Gastrocnemius medialis (tissue), 4 donors: ENCODE measurements at regions not wholly inside any gene's neighbourhood (a gene's known extent, or its start where the extent isn't known, plus 50 kb on each side); places are given as distances from the start of the nearest gene placed in this dataset.

Experiments used
- ATAC-seq, 2 donors: fragments of 150-250 bp; one replicate each; pipeline ENCODE4 v1.9.1; 2016
- DNase-seq, 2 donors: peaks; one replicate each; pipeline ENCODE4 v3.0.0-alpha.2; 2019
- H3K27ac ChIP-seq, 4 donors: fragments of 200-600 bp; sonication (generic); 1 replicate in 1 of 4; 2 replicates in 3 of 4; pipeline ENCODE4 v1.5.1; 2016 to 2018; ENCODE audit warnings: mild to moderate bottlenecking in 2 of 4, moderate library complexity in 1 of 4
- H3K27me3 ChIP-seq, 3 donors: fragments of 200-600 bp; sonication (generic) in 2 of 3; 1 replicate in 1 of 3; 2 replicates in 2 of 3; pipeline versions ENCODE4 v1.5.1 to v1.6.0; 2016 to 2019; ENCODE audit warnings: mild to moderate bottlenecking in 1 of 3, moderate library complexity in 1 of 3
- H3K36me3 ChIP-seq, 2 donors: fragments of 200-600 bp; sonication (generic) in 1 of 2; one replicate each; pipeline ENCODE4 v1.5.1; 2017 to 2018
- H3K4me1 ChIP-seq, 2 donors: fragments of 200-600 bp; sonication (generic) in 1 of 2; one replicate each; pipeline ENCODE4 v1.5.1; 2016 to 2017; ENCODE audit warnings: mild to moderate bottlenecking in 2 of 2
- H3K4me3 ChIP-seq, 4 donors: fragments of 200-600 bp; sonication (generic) in 3 of 4; 1 replicate in 1 of 4; 2 replicates in 3 of 4; pipeline ENCODE4 v1.5.1; 2016 to 2019; ENCODE audit warnings: mild to moderate bottlenecking in 2 of 4
- H3K9me3 ChIP-seq, 3 donors: fragments of 200-600 bp; sonication (generic) in 2 of 3; 1 replicate in 1 of 3; 2 replicates in 2 of 3; pipeline ENCODE4 v1.5.1; 2016 to 2019
- POLR2A ChIP-seq, 2 donors: fragments of 450-650 bp; IDR thresholded peaks; one replicate each; pipeline ENCODE4 v1.6.1; 2017; ENCODE audit warnings: antibody characterized with exemption in 2 of 2, mild to moderate bottlenecking in 2 of 2, moderate library complexity in 2 of 2
- in situ Hi-C, 4 donors: fragments of 200-750 bp; cut with MboI; loops; one replicate each; pipeline versions ENCODE4 v1.15.0 to v1.8.0; 2017; ENCODE audit warnings: low sequenced_read_pairs in 4 of 4
- intact Hi-C: fragments of 100-400 bp; cut with DNase I; formaldehyde crosslinking; loops from one replicate; pipeline ENCODE4 v1.15.1; 2023; ENCODE audit warnings: low total_unique reads
- TF ChIP-seq, protein P1 (sequence below), 5 experiments: fragments of 450-650 bp in 3 of 5; fragments of 200-600 bp in 2 of 5; sonication (generic) in 2 of 5; IDR thresholded peaks in 4 of 5; conservative IDR thresholded peaks in 1 of 5; 1 replicate in 4 of 5; 2 replicates in 1 of 5; pipeline ENCODE4 v1.5.1; 2016 to 2019; ENCODE audit warnings: antibody characterized with exemption in 5 of 5, mild to moderate bottlenecking in 3 of 5, moderate library complexity in 3 of 5

DNA sequence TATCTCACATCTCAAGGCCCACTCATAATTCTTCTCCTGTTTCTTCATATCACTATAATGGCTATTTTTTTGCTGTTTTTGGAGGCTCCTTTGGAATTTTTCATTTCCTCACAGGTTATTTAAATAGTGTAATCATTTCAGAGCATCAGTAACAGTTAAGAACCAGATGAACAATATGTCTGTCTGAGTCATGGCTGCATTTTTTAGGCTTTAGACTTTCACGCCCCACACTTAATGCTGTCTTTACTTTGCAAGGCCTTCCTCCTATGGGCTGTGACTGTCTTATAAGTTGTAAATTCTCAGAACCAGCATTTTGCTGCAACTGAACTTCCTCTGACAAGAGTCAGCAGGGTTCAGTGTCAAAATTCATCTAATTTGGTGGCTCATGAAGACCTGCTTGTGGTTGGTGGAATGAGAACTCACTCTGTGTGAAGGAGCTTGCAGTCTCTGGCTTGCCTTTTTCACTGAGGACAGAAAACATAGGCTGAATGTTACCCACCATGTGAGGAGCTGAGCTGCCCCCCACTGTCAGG is 56.1 kb upstream of the NLGN4Y start:
- ATAC-seq (no peak), DNase-seq (no peak)
- in situ Hi-C loops (no loop called here), intact Hi-C loops (no loop called here)
- Histone ChIP-seq H3K4me3 (no peak overlapping the region), H3K4me1 (no peaks in the 10 kb centered on the region), H3K27ac (no peak overlapping the region), H3K27me3 (no peaks in the 10 kb centered on the region), H3K36me3 (no peaks in the 10 kb centered on the region), H3K9me3 (no peaks in the 10 kb centered on the region)
- TF ChIP-seq POLR2A (IDR thresholded peaks at IDR 0.05), result no peak
- TF ChIP-seq, protein P1, sequence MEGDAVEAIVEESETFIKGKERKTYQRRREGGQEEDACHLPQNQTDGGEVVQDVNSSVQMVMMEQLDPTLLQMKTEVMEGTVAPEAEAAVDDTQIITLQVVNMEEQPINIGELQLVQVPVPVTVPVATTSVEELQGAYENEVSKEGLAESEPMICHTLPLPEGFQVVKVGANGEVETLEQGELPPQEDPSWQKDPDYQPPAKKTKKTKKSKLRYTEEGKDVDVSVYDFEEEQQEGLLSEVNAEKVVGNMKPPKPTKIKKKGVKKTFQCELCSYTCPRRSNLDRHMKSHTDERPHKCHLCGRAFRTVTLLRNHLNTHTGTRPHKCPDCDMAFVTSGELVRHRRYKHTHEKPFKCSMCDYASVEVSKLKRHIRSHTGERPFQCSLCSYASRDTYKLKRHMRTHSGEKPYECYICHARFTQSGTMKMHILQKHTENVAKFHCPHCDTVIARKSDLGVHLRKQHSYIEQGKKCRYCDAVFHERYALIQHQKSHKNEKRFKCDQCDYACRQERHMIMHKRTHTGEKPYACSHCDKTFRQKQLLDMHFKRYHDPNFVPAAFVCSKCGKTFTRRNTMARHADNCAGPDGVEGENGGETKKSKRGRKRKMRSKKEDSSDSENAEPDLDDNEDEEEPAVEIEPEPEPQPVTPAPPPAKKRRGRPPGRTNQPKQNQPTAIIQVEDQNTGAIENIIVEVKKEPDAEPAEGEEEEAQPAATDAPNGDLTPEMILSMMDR (IDR thresholded peaks at IDR 0.05 in 4 of 5, conservative IDR thresholded peaks at IDR 0.05 in 1 of 5), result no peak

DNA sequence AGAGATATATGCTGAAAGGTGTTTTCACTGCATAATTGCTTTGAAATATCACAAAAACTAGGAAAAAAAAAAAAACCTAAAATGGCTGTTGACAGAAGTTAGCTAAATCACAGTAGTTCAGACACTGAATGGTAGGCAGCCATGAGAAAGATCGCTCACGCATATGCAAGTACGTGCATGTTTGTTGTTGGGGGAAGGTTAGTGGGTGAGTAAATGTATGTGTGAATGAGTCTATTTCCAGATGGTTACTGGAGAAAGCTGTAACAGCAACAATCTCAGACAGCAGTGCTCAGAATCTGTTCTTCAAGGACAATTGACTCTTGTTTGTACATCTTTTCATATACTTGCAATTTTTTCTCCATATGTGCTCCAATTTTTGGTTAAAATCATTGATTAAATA is 51.9 kb upstream of the NLGN4Y start:
- H3K9me3 ChIP-seq, result no peaks in the 10 kb centered on the region
- no peak overlapping the region for H3K4me3 ChIP-seq
- intact Hi-C loops, result no loop called here
- no peaks in the 10 kb centered on the region for H3K4me1 ChIP-seq
- H3K36me3 ChIP-seq, result no peaks in the 10 kb centered on the region
- no peak overlapping the region for H3K27ac ChIP-seq
- ATAC-seq (no peak), DNase-seq (no peak)
- in situ Hi-C loops, result no loop called here
- H3K27me3 ChIP-seq, result no peaks in the 10 kb centered on the region
- no peak for TF ChIP-seq POLR2A (IDR thresholded peaks at IDR 0.05)
- TF ChIP-seq, protein P1 (IDR thresholded peaks at IDR 0.05 in 4 of 5, conservative IDR thresholded peaks at IDR 0.05 in 1 of 5), result no peak

DNA sequence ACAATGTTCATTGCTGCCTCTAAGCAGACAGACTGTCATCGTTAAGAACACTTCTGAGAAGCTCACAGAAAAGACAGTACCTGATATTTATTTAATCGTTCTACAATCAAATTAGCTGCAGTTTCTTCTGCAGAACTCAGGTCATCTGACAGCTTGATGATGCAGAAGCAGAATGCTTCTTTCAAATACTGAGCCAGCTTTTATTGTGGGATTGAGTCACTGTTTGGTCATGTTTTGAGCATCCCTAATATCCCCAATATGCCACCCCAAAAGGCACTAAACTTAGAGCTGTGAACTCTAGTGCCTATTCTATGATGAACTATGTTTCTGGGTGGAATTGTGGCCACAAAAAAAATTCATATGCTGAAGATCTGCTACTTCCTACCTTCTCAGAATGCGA is 51.0 kb upstream of the NLGN4Y start:
- no peak overlapping the region for H3K4me3 ChIP-seq
- H3K9me3 ChIP-seq, result no peaks in the 10 kb centered on the region
- intact Hi-C loops (no loop called here), in situ Hi-C loops (no loop called here)
- H3K27me3 ChIP-seq, result no peaks in the 10 kb centered on the region
- TF ChIP-seq, protein P1 (IDR thresholded peaks at IDR 0.05 in 4 of 5, conservative IDR thresholded peaks at IDR 0.05 in 1 of 5), result no peak
- no peak for TF ChIP-seq POLR2A (IDR thresholded peaks at IDR 0.05)
- ATAC-seq (no peak), DNase-seq (no peak)
- H3K27ac ChIP-seq, result no peak overlapping the region
- H3K36me3 ChIP-seq, result no peaks in the 10 kb centered on the region
- no peaks in the 10 kb centered on the region for H3K4me1 ChIP-seq
